ENCODE measurements at regions not wholly inside any gene's neighbourhood (a gene's known extent, or its start where the extent isn't known, plus 50 kb on each side); places are given as distances from the start of the nearest gene placed in this dataset.

- H3K4me3 ChIP-seq (ENCODE audit: low read depth, low read length): no peak overlapping the region
- TF ChIP-seq CTCF (conservative IDR thresholded peaks at IDR 0.05; ENCODE audit: low read depth, low read length): no peak
- DNase-seq (ENCODE audit: low read depth): no peak
These were observed 51.2 kb downstream of the FOXL3 start for GRCh38 chr7:340979-341694.

GRCh38 chr7:341841-342638 is 52.1 kb downstream of the FOXL3 start:
- no peak for TF ChIP-seq CTCF (conservative IDR thresholded peaks at IDR 0.05; ENCODE audit: low read depth, low read length)
- no peak for DNase-seq (ENCODE audit: low read depth)

GRCh38 chr7:342681-343216 is 52.8 kb downstream of the FOXL3 start:
- H3K4me3 ChIP-seq (ENCODE audit: low read depth, low read length): no peak overlapping the region
- no peak for DNase-seq (ENCODE audit: low read depth)
- no peak for TF ChIP-seq CTCF (conservative IDR thresholded peaks at IDR 0.05; ENCODE audit: low read depth, low read length)

More at GRCh38 chr7:341841-342638, 52.1 kb downstream of the FOXL3 start:
- H3K4me3 ChIP-seq (ENCODE audit: low read depth, low read length): no peak overlapping the region

- DNase-seq (ENCODE audit: low read depth): no peak
- no peak overlapping the region for H3K4me3 ChIP-seq (ENCODE audit: low read depth, low read length)
- no peak for TF ChIP-seq CTCF (conservative IDR thresholded peaks at IDR 0.05; ENCODE audit: low read depth, low read length)
These were observed 53.4 kb downstream of the FOXL3 start for GRCh38 chr7:343227-343822.

GRCh38 chr7:343864-344607 is 54.1 kb downstream of the FOXL3 start:
- TF ChIP-seq CTCF (conservative IDR thresholded peaks at IDR 0.05; ENCODE audit: low read depth, low read length): no peak
- no peak for DNase-seq (ENCODE audit: low read depth)
- H3K4me3 ChIP-seq (ENCODE audit: low read depth, low read length): no peak overlapping the region

GRCh38 chr7:344608-344994 is 54.6 kb downstream of the FOXL3 start:
- TF ChIP-seq CTCF (conservative IDR thresholded peaks at IDR 0.05; ENCODE audit: low read depth, low read length): no peak
- no peak for DNase-seq (ENCODE audit: low read depth)
- no peak overlapping the region for H3K4me3 ChIP-seq (ENCODE audit: low read depth, low read length)

Data from choroid plexus epithelial cell (primary cell).